OCI-LY7 (cell line): ENCODE measurements at regions not wholly inside any gene's neighbourhood (a gene's known extent, or its start where the extent isn't known, plus 50 kb on each side); places are given as distances from the start of the nearest gene placed in this dataset.
"Not testable (repeated sequence)": the region's sequence is repeated elsewhere in the genome, so short reads cannot be mapped to it uniquely, and the experiment has no call there.

Source experiments
- BruUV-seq: library from RNA; stranded (reverse); fragments of 400-500 nt; replicated peaks from 2 replicates; lab custom pipeline; 2021; lab: Mats Ljungman, UMichigan
- CTCF ChIA-PET: fragments of 300-600 bp; sonication (Branson Sonifier 250); formaldehyde crosslinking; loops from one replicate; lab custom pipeline; 2022; ENCODE audit warnings: antibody characterized with exemption; ENCODE audit not compliant: unreplicated experiment; lab: Charles Lee
- POLR2A ChIA-PET: fragments of 300-600 bp; sonication (Branson Sonifier 250); formaldehyde crosslinking; loops from one replicate; lab custom pipeline; 2022; ENCODE audit warnings: antibody characterized with exemption; lab: Charles Lee
- DNase-seq: peaks from one replicate; pipeline ENCODE4 v3.0.0-alpha.2; 2015; ENCODE audit warnings: low spot score
- H2AFZ ChIP-seq: fragments of 200-600 bp; sonication (generic), shearing (Covaris generic); 2 replicates; pipeline ENCODE4 v1.6.1; 2014; ENCODE audit warnings: mild to moderate bottlenecking, antibody characterized with exemption, low read length, moderate library complexity
- H3K27ac ChIP-seq: fragments of 200-600 bp; sonication (generic); 2 replicates; pipeline ENCODE4 v1.5.1; 2014; ENCODE audit warnings: mixed run types, low read depth, mild to moderate bottlenecking, moderate library complexity, low read length, inconsistent platforms; ENCODE audit not compliant: poor library complexity, severe bottlenecking
- H3K36me3 ChIP-seq: fragments of 200-600 bp; sonication (generic); 2 replicates; pipeline ENCODE4 v1.6.1; 2014; ENCODE audit warnings: mild to moderate bottlenecking, antibody characterized with exemption, low read length, moderate library complexity, mixed read lengths; ENCODE audit not compliant: insufficient read depth
- H3K4me1 ChIP-seq: fragments of 200-600 bp; sonication (generic); 2 replicates; pipeline ENCODE4 v1.5.1; 2014; ENCODE audit warnings: mild to moderate bottlenecking, low read length; ENCODE audit not compliant: insufficient read depth, poor library complexity, severe bottlenecking
- H3K4me2 ChIP-seq: fragments of 200-600 bp; sonication (generic); 2 replicates; pipeline ENCODE4 v1.6.1; 2014; ENCODE audit warnings: mild to moderate bottlenecking, low read length
- H3K4me3 ChIP-seq: fragments of 200-600 bp; sonication (generic); 2 replicates; pipeline ENCODE4 v1.5.1; 2014; ENCODE audit warnings: mild to moderate bottlenecking, low read depth, low read length; ENCODE audit not compliant: poor library complexity, severe bottlenecking
- H3K79me2 ChIP-seq: fragments of 200-600 bp; sonication (generic); 2 replicates; pipeline ENCODE4 v1.6.1; 2016; ENCODE audit warnings: low read depth, mild to moderate bottlenecking, low read length, moderate library complexity, mixed read lengths; ENCODE audit not compliant: insufficient read depth
- H3K9me2 ChIP-seq: fragments of 200-600 bp; sonication (generic); 2 replicates; pipeline ENCODE4 v1.6.1; 2016; ENCODE audit warnings: mild to moderate bottlenecking, low read length, mixed read lengths; ENCODE audit not compliant: insufficient read depth
- H3K9me3 ChIP-seq: fragments of 200-600 bp; sonication (generic); 2 replicates; pipeline ENCODE4 v1.6.1; 2014; ENCODE audit warnings: mild to moderate bottlenecking, mixed run types, low read length, mixed read lengths
- H4K20me1 ChIP-seq: fragments of 200-600 bp; sonication (generic); 2 replicates; pipeline ENCODE4 v1.6.1; 2014; ENCODE audit warnings: mild to moderate bottlenecking, antibody characterized with exemption, low read length, moderate library complexity, mixed read lengths; ENCODE audit not compliant: insufficient read depth
- CTCF ChIP-seq: fragments of 200-600 bp; sonication (generic); conservative IDR thresholded peaks from 2 replicates; pipeline ENCODE4 v1.5.1; 2014; ENCODE audit warnings: mild to moderate bottlenecking, antibody characterized with exemption, low read length, moderate library complexity, mixed read lengths
- EZH2phosphoT487 ChIP-seq: fragments of 200-600 bp; sonication (generic); IDR thresholded peaks from 2 replicates; pipeline ENCODE4 v1.6.1; 2018; ENCODE audit warnings: low read depth, borderline replicate concordance, mild to moderate bottlenecking, mixed run types, antibody characterized with exemption, low read length, moderate library complexity, mixed read lengths
- intact Hi-C: fragments of 100-400 bp; cut with micrococcal nuclease; formaldehyde crosslinking; loops from one replicate; pipeline ENCODE4 v1.10.0; 2022; ENCODE audit not compliant: unreplicated experiment

- no peaks in the 10 kb centered on the region for H3K4me1 ChIP-seq
- POLR2A ChIA-PET = no interaction called here
- no peaks in the 10 kb centered on the region for H4K20me1 ChIP-seq
- no peaks in the 10 kb centered on the region for H3K9me2 ChIP-seq
- H3K4me3 ChIP-seq = no peak overlapping the region
- no peaks in the 10 kb centered on the region for H3K9me3 ChIP-seq
- H3K36me3 ChIP-seq = no peaks in the 10 kb centered on the region
- BruUV-seq = no TSS peak
- CTCF ChIA-PET = no interaction called here
- DNase-seq = no peak
- H3K79me2 ChIP-seq = no peaks in the 10 kb centered on the region
- no peak overlapping the region for H3K27ac ChIP-seq
- TF ChIP-seq CTCF = no peak
- TF ChIP-seq EZH2phosphoT487 = no peak
- H3K4me2 ChIP-seq = no peak overlapping the region
- H2AFZ ChIP-seq = no peak overlapping the region
- intact Hi-C loops = no loop called here
These were observed 148.3 kb downstream of the GLUD2 start for GRCh38 chrX:121195719-121196118.

- BruUV-seq, H2AFZ ChIP-seq, H4K20me1 ChIP-seq, H3K36me3 ChIP-seq, H3K9me3 ChIP-seq, CTCF ChIA-PET, H3K9me2 ChIP-seq, H3K79me2 ChIP-seq, DNase-seq, H3K4me1 ChIP-seq, H3K27ac ChIP-seq, intact Hi-C loops, H3K4me3 ChIP-seq, H3K4me2 ChIP-seq: not testable (repeated sequence)
- POLR2A ChIA-PET = interaction anchor here (0.7 kb wide), 1 partner anchor 147 kb away, joined by 3 read pairs; no protein-coding TSS in a partner anchor
These were observed 149.5 kb downstream of the GLUD2 start for GRCh38 chrX:121196872-121197444.

GRCh38 chrX:121208563-121208962, 161.2 kb downstream of the GLUD2 start:
- intact Hi-C loops = no loop called here
- TF ChIP-seq CTCF (no peak), EZH2phosphoT487 (no peak)
- no peak for DNase-seq
- Histone ChIP-seq H3K4me2 (no peak overlapping the region), H4K20me1 (no peaks in the 10 kb centered on the region), H3K4me1 (no peaks in the 10 kb centered on the region), H3K79me2 (no peaks in the 10 kb centered on the region), H3K9me3 (no peaks in the 10 kb centered on the region), H3K27ac (no peak overlapping the region), H3K9me2 (no peaks in the 10 kb centered on the region), H3K36me3 (no peaks in the 10 kb centered on the region), H3K4me3 (no peak overlapping the region), H2AFZ (no peak overlapping the region)
- POLR2A ChIA-PET = no interaction called here
- CTCF ChIA-PET = no interaction called here
- BruUV-seq = no TSS peak
